Right atrium auricular region (tissue), 2 donors: ENCODE measurements at regions not wholly inside any gene's neighbourhood (a gene's known extent, or its start where the extent isn't known, plus 50 kb on each side); places are given as distances from the start of the nearest gene placed in this dataset.
A peak's percentile ranks its signal among the peaks of the same experiment; 100 is the strongest.

Source experiments
- DNase-seq: peaks from one replicate; pipeline ENCODE4 v3.0.0-alpha.2; 2019; ENCODE audit warnings: low spot score
- H3K27ac ChIP-seq, 2 donors: fragments of 200-600 bp; sonication (generic); 1 replicate in 1 of 2; 2 replicates in 1 of 2; pipeline ENCODE4 v1.5.1; 2016 to 2019
- H3K27me3 ChIP-seq, 2 donors: fragments of 200-600 bp; sonication (generic); one replicate each; pipeline versions ENCODE4 v1.5.1 to v1.6.0; 2017 to 2019
- H3K36me3 ChIP-seq: fragments of 200-600 bp; sonication (generic); one replicate; pipeline ENCODE4 v1.5.1; 2016
- H3K4me1 ChIP-seq, 2 donors: fragments of 200-600 bp; sonication (generic); one replicate each; pipeline versions ENCODE4 v1.5.1 to v1.6.0; 2017 to 2019
- H3K4me3 ChIP-seq, 2 donors: fragments of 200-600 bp; sonication (generic); 1 replicate in 1 of 2; 2 replicates in 1 of 2; pipeline ENCODE4 v1.5.1; 2017 to 2019; ENCODE audit warnings: mild to moderate bottlenecking in 1 of 2, moderate library complexity in 1 of 2
- H3K9me3 ChIP-seq, 2 donors: fragments of 200-600 bp; sonication (generic); one replicate each; pipeline ENCODE4 v1.5.1; 2019
- CTCF ChIP-seq, 2 donors: fragments of 200-600 bp; sonication (generic); IDR thresholded peaks; one replicate each; pipeline ENCODE4 v1.5.1; 2019; ENCODE audit warnings: antibody characterized with exemption in 2 of 2

- no peak for TF ChIP-seq CTCF (IDR thresholded peaks at IDR 0.05)
- DNase-seq: no peak
- no peaks in the 10 kb centered on the region for H3K36me3 ChIP-seq
- H3K27me3 ChIP-seq: no peaks in the 10 kb centered on the region
- no peak overlapping the region for H3K4me3 ChIP-seq
- H3K4me1 ChIP-seq: peaks cover 0 to 14% of the 10 kb centered on the region in 2 donors
- H3K9me3 ChIP-seq: no peaks in the 10 kb centered on the region
- peak overlapping the region; percentile 33 to 57 for H3K27ac ChIP-seq
Observed at GRCh38 chr11:15883455-15883920, 472.9 kb downstream of the SOX6 start.

- Histone ChIP-seq H3K27me3 (no peaks in the 10 kb centered on the region), H3K4me1 (peaks cover 0 to 18% of the 10 kb centered on the region in 2 donors), H3K36me3 (no peaks in the 10 kb centered on the region), H3K4me3 (no peak overlapping the region), H3K27ac (peak overlapping the region; percentile 33 to 57), H3K9me3 (no peaks in the 10 kb centered on the region)
- no peak for DNase-seq
- TF ChIP-seq CTCF (IDR thresholded peaks at IDR 0.05): no peak
Observed at GRCh38 chr11:15884141-15884540, 472.2 kb downstream of the SOX6 start.

- H3K9me3 ChIP-seq: no peaks in the 10 kb centered on the region
- peak overlapping the region; percentile 33 to 57 for H3K27ac ChIP-seq
- H3K4me1 ChIP-seq: peaks cover 0 to 18% of the 10 kb centered on the region in 2 donors
- TF ChIP-seq CTCF (IDR thresholded peaks at IDR 0.05): no peak
- DNase-seq: no peak
- no peaks in the 10 kb centered on the region for H3K36me3 ChIP-seq
- no peaks in the 10 kb centered on the region for H3K27me3 ChIP-seq
- no peak overlapping the region for H3K4me3 ChIP-seq
Observed at GRCh38 chr11:15884777-15885540, 471.4 kb downstream of the SOX6 start.

- Histone ChIP-seq H3K27ac (no peak overlapping the region), H3K36me3 (no peaks in the 10 kb centered on the region), H3K4me3 (no peak overlapping the region), H3K4me1 (peaks cover 0 to 18% of the 10 kb centered on the region in 2 donors), H3K27me3 (no peaks in the 10 kb centered on the region), H3K9me3 (no peaks in the 10 kb centered on the region)
- DNase-seq: no peak
- no peak for TF ChIP-seq CTCF (IDR thresholded peaks at IDR 0.05)
Observed at GRCh38 chr11:15885854-15886253, 470.5 kb downstream of the SOX6 start.

- no peak overlapping the region for H3K27ac ChIP-seq
Observed at GRCh38 chr11:15886299-15886698, 470.0 kb downstream of the SOX6 start.

More at GRCh38 chr11:15886299-15886698, 470.0 kb downstream of the SOX6 start:
- no peak for DNase-seq
- H3K27me3 ChIP-seq: no peaks in the 10 kb centered on the region
- peaks cover 0 to 18% of the 10 kb centered on the region in 2 donors for H3K4me1 ChIP-seq
- TF ChIP-seq CTCF (IDR thresholded peaks at IDR 0.05): no peak
- no peaks in the 10 kb centered on the region for H3K36me3 ChIP-seq
- no peaks in the 10 kb centered on the region for H3K9me3 ChIP-seq
- H3K4me3 ChIP-seq: no peak overlapping the region
